ENCODE measurements at regions not wholly inside any gene's neighbourhood (a gene's known extent, or its start where the extent isn't known, plus 50 kb on each side); places are given as distances from the start of the nearest gene placed in this dataset.

GRCh38 chr17:79537061-79537460, 73.8 kb downstream of the RBFOX3 start:
- 32% methylated on average over 7 of the region's 7 CpGs for WGBS (ENCODE audit: low lambda C conversion rate)
- H3K4me1 ChIP-seq (ENCODE audit: insufficient read depth, low read length) = no peaks in the 10 kb centered on the region
- CTCF ChIA-PET (ENCODE audit: low intra/inter-chr PET ratio, low total read pairs) = no interaction called here
- POLR2A ChIA-PET = no interaction called here
- no peak overlapping the region for H3K4me3 ChIP-seq (replicated peaks in 1 of 3; ENCODE audit: insufficient read depth in 1 of 3, low read depth in 2 of 3, low read length in 3 of 3)
- TF ChIP-seq KAT2B (IDR thresholded peaks at IDR 0.05; ENCODE audit: borderline replicate concordance, low read depth, low read length) (no peak), ELF1 (CRISPR knock-in tag; IDR thresholded peaks at IDR 0.05) (no peak), KLF15 (CRISPR knock-in tag; IDR thresholded peaks at IDR 0.05; ENCODE audit: borderline replicate concordance) (no peak), SKI (IDR thresholded peaks at IDR 0.05; ENCODE audit: partially characterized antibody) (no peak), AKAP8 (CRISPR knock-in tag; IDR thresholded peaks at IDR 0.05) (no peak), NR2F2 (IDR thresholded peaks at IDR 0.05; ENCODE audit: borderline replicate concordance, low read depth) (no peak), ATAD3A (CRISPR knock-in tag; IDR thresholded peaks at IDR 0.05) (no peak), PHF20 (CRISPR knock-in tag; IDR thresholded peaks at IDR 0.05) (no peak), ZNF878 (CRISPR knock-in tag; IDR thresholded peaks at IDR 0.05) (no peak), KDM4B (CRISPR knock-in tag; IDR thresholded peaks at IDR 0.05) (no peak), TEAD3 (CRISPR knock-in tag; optimal IDR thresholded peaks at IDR 0.05; ENCODE audit: borderline replicate concordance) (no peak), ZNF263 (CRISPR knock-in tag; IDR thresholded peaks at IDR 0.05) (no peak), GATAD1 (CRISPR knock-in tag; IDR thresholded peaks at IDR 0.05) (no peak), POLR2AphosphoS5 (IDR thresholded peaks at IDR 0.05; ENCODE audit: low read depth, low read length) (no peak), BORCS8-MEF2B (CRISPR knock-in tag; IDR thresholded peaks at IDR 0.05) (no peak), ZZZ3 (CRISPR knock-in tag; IDR thresholded peaks at IDR 0.05; ENCODE audit: borderline replicate concordance) (no peak), ZBTB20 (CRISPR knock-in tag; IDR thresholded peaks at IDR 0.05; ENCODE audit: borderline replicate concordance, low read depth) (no peak), JUN (CRISPR knock-in tag; IDR thresholded peaks at IDR 0.05) (no peak)
- TF ChIP-seq, protein P1, sequence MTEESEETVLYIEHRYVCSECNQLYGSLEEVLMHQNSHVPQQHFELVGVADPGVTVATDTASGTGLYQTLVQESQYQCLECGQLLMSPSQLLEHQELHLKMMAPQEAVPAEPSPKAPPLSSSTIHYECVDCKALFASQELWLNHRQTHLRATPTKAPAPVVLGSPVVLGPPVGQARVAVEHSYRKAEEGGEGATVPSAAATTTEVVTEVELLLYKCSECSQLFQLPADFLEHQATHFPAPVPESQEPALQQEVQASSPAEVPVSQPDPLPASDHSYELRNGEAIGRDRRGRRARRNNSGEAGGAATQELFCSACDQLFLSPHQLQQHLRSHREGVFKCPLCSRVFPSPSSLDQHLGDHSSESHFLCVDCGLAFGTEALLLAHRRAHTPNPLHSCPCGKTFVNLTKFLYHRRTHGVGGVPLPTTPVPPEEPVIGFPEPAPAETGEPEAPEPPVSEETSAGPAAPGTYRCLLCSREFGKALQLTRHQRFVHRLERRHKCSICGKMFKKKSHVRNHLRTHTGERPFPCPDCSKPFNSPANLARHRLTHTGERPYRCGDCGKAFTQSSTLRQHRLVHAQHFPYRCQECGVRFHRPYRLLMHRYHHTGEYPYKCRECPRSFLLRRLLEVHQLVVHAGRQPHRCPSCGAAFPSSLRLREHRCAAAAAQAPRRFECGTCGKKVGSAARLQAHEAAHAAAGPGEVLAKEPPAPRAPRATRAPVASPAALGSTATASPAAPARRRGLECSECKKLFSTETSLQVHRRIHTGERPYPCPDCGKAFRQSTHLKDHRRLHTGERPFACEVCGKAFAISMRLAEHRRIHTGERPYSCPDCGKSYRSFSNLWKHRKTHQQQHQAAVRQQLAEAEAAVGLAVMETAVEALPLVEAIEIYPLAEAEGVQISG (CRISPR knock-in tag; IDR thresholded peaks at IDR 0.05) = no peak
- in situ Hi-C loops (cut with HindIII; ENCODE audit: extremely low pct_ligation_motif_present, low pct_unique_long_range_greater_than_20kb) (no loop called here), intact Hi-C loops (cut with micrococcal nuclease; ENCODE audit: unreplicated experiment) (no loop called here)
- H3K79me2 ChIP-seq (ENCODE audit: insufficient read depth, low read length) = no peaks in the 10 kb centered on the region
- no peak overlapping the region for H2AFZ ChIP-seq (ENCODE audit: low read length)
- DNase-seq (ENCODE audit: low spot score) (no peak), FAIRE-seq (no peak), ATAC-seq (no peak)
- no peaks in the 10 kb centered on the region for H3K9me3 ChIP-seq (ENCODE audit: low read length)
- no peak overlapping the region for H3K9ac ChIP-seq (ENCODE audit: insufficient read depth, low read depth, low read length)
- BruUV-seq (replicated peaks) = no TSS peak
- no peak overlapping the region for H3K27ac ChIP-seq (ENCODE audit: extremely low read length, insufficient read depth, low read length)
- no peaks in the 10 kb centered on the region for H3K36me3 ChIP-seq (replicated peaks in 1 of 2; ENCODE audit: control insufficient read depth in 1 of 2, insufficient read depth in 2 of 2, low read length in 2 of 2)
- no peaks in the 10 kb centered on the region; the same call in 1 of the 2 replicates for H4K20me1 ChIP-seq (ENCODE audit: insufficient read depth, low read length)
- no peak overlapping the region for H3K4me2 ChIP-seq (ENCODE audit: low read depth, low read length)
- peaks cover 33 to 91% of the 10 kb centered on the region in 2 experiments for H3K27me3 ChIP-seq (ENCODE audit: control insufficient read depth in 1 of 2, insufficient read depth in 2 of 2, low read length in 2 of 2)

Measured in HepG2 (cell line).